GM12878 (cell line): ENCODE measurements at regions not wholly inside any gene's neighbourhood (a gene's known extent, or its start where the extent isn't known, plus 50 kb on each side); places are given as distances from the start of the nearest gene placed in this dataset.

ENCODE experiments used
- ATAC-seq: fragments of 200-7000 bp; cut with Tn5 transposase; 3 replicates; pipeline ENCODE4 v1.9.1; 2020; ENCODE audit warnings: mild to moderate bottlenecking, moderate library complexity
- BruUV-seq: library from RNA; stranded (reverse); fragments of 400-500 nt; replicated peaks from 2 replicates; lab custom pipeline; 2021; lab: Mats Ljungman, UMichigan
- CTCF ChIA-PET: fragments of 300-600 bp; sonication (Branson Sonifier 250); formaldehyde crosslinking; extraction: SDS; loops from one replicate; lab custom pipeline; 2021; ENCODE audit warnings: inconsistent platforms; lab: Yijun Ruan, JAX
- POLR2A ChIA-PET: fragments of 350-600 bp; formaldehyde crosslinking; extraction: SDS; loops from one replicate; lab custom pipeline; 2021; ENCODE audit warnings: inconsistent platforms; lab: Charles Lee
- RAD21 ChIA-PET: fragments of 300-600 bp; sonication (Branson Sonifier 250); formaldehyde crosslinking; loops from one replicate; lab custom pipeline; 2023; ENCODE audit warnings: antibody characterized with exemption; ENCODE audit not compliant: unreplicated experiment; lab: Charles Lee
- SMC1A ChIA-PET: fragments of 300-600 bp; sonication (Branson Sonifier 250); formaldehyde crosslinking; loops from one replicate; lab custom pipeline; 2023; ENCODE audit not compliant: unreplicated experiment, uncharacterized antibody; lab: Charles Lee
- DNase-seq: peaks from one replicate; pipeline ENCODE4 v3.0.0-alpha.2; 2011; ENCODE audit warnings: low read depth, low spot score
- FAIRE-seq: peaks from 3 replicates; lab custom pipeline; 2011; peaks lifted over from hg19 to GRCh38; lab: Jason Lieb, UNC
- H2AFZ ChIP-seq: 2 replicates; pipeline ENCODE4 v1.6.0; 2011; ENCODE audit warnings: low read depth, low read length, control low read depth; ENCODE audit not compliant: control insufficient read depth
- H3K27ac ChIP-seq: 2 replicates; pipeline ENCODE4 v1.5.1; 2011; ENCODE audit warnings: control low read depth; ENCODE audit not compliant: control insufficient read depth, insufficient read depth
- H3K27me3 ChIP-seq, 2 experiments: replicated peaks in 1 of 2; 2 replicates each; pipeline versions ENCODE4 v1.6.0 to v1.6.1; 2011; ENCODE audit warnings: low read length in 1 of 2; ENCODE audit not compliant: control insufficient read depth in 2 of 2, insufficient read depth in 2 of 2
- H3K36me3 ChIP-seq, 2 experiments: 2 replicates each; pipeline ENCODE4 v1.5.1; 2011; ENCODE audit warnings: low read length in 1 of 2; ENCODE audit not compliant: control insufficient read depth in 2 of 2, insufficient read depth in 2 of 2
- H3K4me1 ChIP-seq: 2 replicates; pipeline ENCODE4 v1.6.1; 2011; ENCODE audit warnings: mild to moderate bottlenecking, low read length, moderate library complexity, mixed read lengths; ENCODE audit not compliant: control insufficient read depth, insufficient read depth
- H3K4me2 ChIP-seq: 2 replicates; pipeline ENCODE4 v1.6.0; 2011; ENCODE audit warnings: control low read depth; ENCODE audit not compliant: control insufficient read depth, insufficient read depth
- H3K4me3 ChIP-seq: fragments of 200-600 bp; sonication (generic); 2 replicates; pipeline ENCODE4 v1.5.1; 2016
- H3K79me2 ChIP-seq: 2 replicates; pipeline ENCODE4 v1.6.0; 2011; ENCODE audit warnings: low read length; ENCODE audit not compliant: control insufficient read depth, insufficient read depth
- H3K9ac ChIP-seq: 2 replicates; pipeline ENCODE4 v1.8.0; 2011; ENCODE audit warnings: low read length, control low read depth, mixed read lengths; ENCODE audit not compliant: control insufficient read depth, insufficient read depth
- H3K9me3 ChIP-seq: replicated peaks from 3 replicates; pipeline ENCODE4 v1.5.1; 2011; ENCODE audit warnings: mild to moderate bottlenecking, low read length; ENCODE audit not compliant: control insufficient read depth, insufficient read depth
- H4K20me1 ChIP-seq: 2 replicates; pipeline ENCODE4 v1.6.0; 2011; ENCODE audit not compliant: control insufficient read depth, insufficient read depth
- CHD4 ChIP-seq: fragments of 200-600 bp; sonication (generic); IDR thresholded peaks from 2 replicates; pipeline ENCODE4 v1.6.1; 2016; ENCODE audit warnings: mild to moderate bottlenecking
- HSF1 ChIP-seq: fragments of 150-350 bp; IDR thresholded peaks from 2 replicates; pipeline ENCODE4 v1.6.1; 2014; ENCODE audit warnings: mild to moderate bottlenecking, low read depth, low read length
- NFIC ChIP-seq: IDR thresholded peaks from 2 replicates; pipeline ENCODE4 v1.6.1; 2012; ENCODE audit warnings: low read depth, mild to moderate bottlenecking, inconsistent platforms, low read length, moderate library complexity
- PAX8 ChIP-seq: fragments of 450-650 bp; IDR thresholded peaks from 2 replicates; pipeline ENCODE4 v1.6.1; 2017; ENCODE audit warnings: mild to moderate bottlenecking, moderate library complexity
- RCOR1 ChIP-seq: conservative IDR thresholded peaks from 2 replicates; pipeline ENCODE4 v1.6.1; 2012; ENCODE audit warnings: low read depth, low read length, improper control_type of control experiment
- USF1 ChIP-seq: IDR thresholded peaks from 2 replicates; pipeline ENCODE4 v1.6.1; 2011; ENCODE audit warnings: borderline replicate concordance, low read depth, mild to moderate bottlenecking, moderate library complexity, mixed read lengths, low read length; ENCODE audit not compliant: insufficient read depth; ENCODE audit errors: extremely low read length
- YBX1 ChIP-seq: fragments of 450-650 bp; IDR thresholded peaks from 2 replicates; pipeline ENCODE4 v1.6.1; 2016; ENCODE audit warnings: antibody characterized with exemption
- ZBTB40 ChIP-seq: fragments of 450-650 bp; IDR thresholded peaks from 2 replicates; pipeline ENCODE4 v1.6.1; 2016; ENCODE audit warnings: mild to moderate bottlenecking, moderate library complexity, borderline replicate concordance
- WGBS: methylation state at CpG from one replicate; pipeline ENCODE4 v1.1.6; 2016; ENCODE audit warnings: low lambda C conversion rate; ENCODE audit not compliant: insufficient replicate concordance, insufficient coverage; ENCODE audit errors: missing lambda C conversion rate; 5-methylcytosine and 5-hydroxymethylcytosine counted together
- in situ Hi-C: fragments of 300-500 bp; cut with MboI; formaldehyde crosslinking; loops from 9 replicates; pipeline ENCODE4 v1.14.3; 2018; ENCODE audit warnings: mixed read lengths
- intact Hi-C: fragments of 100-400 bp; cut with micrococcal nuclease; formaldehyde crosslinking; loops from one replicate; pipeline ENCODE4 v1.14.2; 2022; ENCODE audit not compliant: unreplicated experiment

GRCh38 chr11:24389575-24389974 is 107.3 kb upstream of the LUZP2 start:
- no peak overlapping the region for H3K4me3 ChIP-seq
- ChIA-PET CTCF (no interaction called here), POLR2A (no interaction called here), SMC1A (no interaction called here), RAD21 (no interaction called here)
- no peak for DNase-seq
- WGBS, result 17% methylated on average over 5 of the region's 5 CpGs
- H3K36me3 ChIP-seq, result no peaks in the 10 kb centered on the region
- H2AFZ ChIP-seq, result no peak overlapping the region
- no peak overlapping the region for H3K9ac ChIP-seq
- in situ Hi-C loops, result no loop called here
- no peak for ATAC-seq
- no peak for FAIRE-seq
- H3K27me3 ChIP-seq, result no peaks in the 10 kb centered on the region
- no peak overlapping the region for H3K4me2 ChIP-seq
- no peak overlapping the region for H3K27ac ChIP-seq
- no peaks in the 10 kb centered on the region for H3K9me3 ChIP-seq
- TF ChIP-seq NFIC (no peak), YBX1 (no peak), HSF1 (no peak), RCOR1 (no peak), ZBTB40 (no peak), PAX8 (no peak), CHD4 (no peak), USF1 (no peak)
- no TSS peak for BruUV-seq
- H4K20me1 ChIP-seq, result no peaks in the 10 kb centered on the region
- H3K79me2 ChIP-seq, result no peaks in the 10 kb centered on the region
- no peaks in the 10 kb centered on the region for H3K4me1 ChIP-seq
- intact Hi-C loops, result no loop called here
